GM18951 (cell line): ENCODE measurements at regions not wholly inside any gene's neighbourhood (a gene's known extent, or its start where the extent isn't known, plus 50 kb on each side); places are given as distances from the start of the nearest gene placed in this dataset.

Experiments used
- POLR2A ChIP-seq: IDR thresholded peaks from 4 replicates; pipeline ENCODE4 v1.6.1; 2011; ENCODE audit warnings: mild to moderate bottlenecking; ENCODE audit not compliant: insufficient read length, insufficient read depth; ENCODE audit errors: extremely low read depth
- in situ Hi-C: fragments of 300-500 bp; cut with MboI; formaldehyde crosslinking; loops from one replicate; pipeline ENCODE4 v1.12.0; 2022; ENCODE audit warnings: low sequenced_read_pairs, mixed read lengths, inconsistent platforms; ENCODE audit not compliant: unreplicated experiment

DNA sequence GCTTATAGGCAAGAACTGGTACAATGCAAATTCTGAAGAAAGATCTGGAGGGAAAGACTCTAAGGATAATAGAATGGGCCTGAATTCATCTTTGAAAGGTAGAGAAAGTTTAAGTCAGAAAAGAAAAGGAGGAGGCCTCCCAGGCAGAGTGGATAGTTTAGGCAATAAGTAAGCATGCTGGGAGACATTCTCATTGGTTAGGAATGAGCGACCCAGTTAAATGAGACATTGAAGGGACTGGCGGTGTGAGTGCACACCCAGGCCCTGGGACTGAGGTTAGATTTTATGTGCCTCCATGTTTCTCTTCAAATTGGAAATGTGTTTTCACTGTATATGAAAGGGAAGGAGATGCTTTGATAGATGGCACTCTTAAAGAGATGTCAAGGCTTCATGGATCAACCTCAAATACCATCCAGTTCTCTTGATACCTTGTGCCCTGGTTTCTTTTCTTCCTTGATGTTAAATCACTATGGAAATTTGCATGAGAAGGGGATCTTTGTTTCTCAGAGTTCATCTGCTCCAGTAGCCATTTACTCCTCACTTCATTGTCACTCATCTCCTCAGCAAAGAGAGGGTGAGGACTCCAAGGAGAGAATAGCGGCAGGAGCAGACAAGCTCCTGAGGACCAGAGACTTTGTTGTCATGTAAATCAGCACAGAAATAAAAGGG lies 584.2 kb upstream of the INTU start:
- no peak for TF ChIP-seq POLR2A
- in situ Hi-C loops, result no loop called here

DNA sequence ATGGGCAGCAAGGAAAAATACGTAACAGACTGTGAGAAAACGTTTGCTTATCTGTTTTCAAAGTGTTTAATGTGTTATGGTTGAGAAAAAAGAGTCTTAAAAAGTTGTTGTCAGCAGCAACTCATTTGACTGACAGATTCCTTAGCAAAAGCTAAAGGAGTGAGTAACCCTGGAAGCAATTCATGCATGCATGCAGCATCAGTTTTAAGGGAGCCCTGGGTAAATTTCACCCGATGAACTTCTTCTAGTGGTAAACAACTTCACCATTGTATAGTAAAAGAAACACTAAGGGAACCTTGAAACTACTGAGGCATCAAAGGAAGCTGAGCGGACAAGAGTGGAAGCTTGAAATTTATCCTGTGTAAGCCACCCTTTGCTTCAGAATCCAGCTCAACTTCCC lies 583.2 kb upstream of the INTU start:
- in situ Hi-C loops, result no loop called here
- no peak for TF ChIP-seq POLR2A

DNA sequence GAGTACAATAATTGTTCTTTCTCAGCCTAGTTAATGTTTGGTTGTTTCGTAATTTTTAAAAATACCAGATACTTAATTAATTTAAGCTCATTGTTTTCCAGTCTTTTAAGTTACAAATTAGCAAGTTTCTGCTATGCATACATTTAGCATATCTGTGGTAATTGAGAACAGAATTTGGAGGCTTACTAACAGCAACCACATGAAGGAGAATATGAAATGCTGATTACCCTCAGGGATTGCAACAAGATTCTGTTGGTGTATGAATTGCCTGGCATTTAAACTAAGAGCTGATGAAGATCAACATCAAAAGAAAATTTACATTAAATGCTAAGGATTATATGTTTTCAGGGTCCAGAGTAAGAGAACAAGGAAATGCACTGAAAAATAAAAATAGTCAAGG lies 580.0 kb upstream of the INTU start:
- no peak for TF ChIP-seq POLR2A
- in situ Hi-C loops, result no loop called here

DNA sequence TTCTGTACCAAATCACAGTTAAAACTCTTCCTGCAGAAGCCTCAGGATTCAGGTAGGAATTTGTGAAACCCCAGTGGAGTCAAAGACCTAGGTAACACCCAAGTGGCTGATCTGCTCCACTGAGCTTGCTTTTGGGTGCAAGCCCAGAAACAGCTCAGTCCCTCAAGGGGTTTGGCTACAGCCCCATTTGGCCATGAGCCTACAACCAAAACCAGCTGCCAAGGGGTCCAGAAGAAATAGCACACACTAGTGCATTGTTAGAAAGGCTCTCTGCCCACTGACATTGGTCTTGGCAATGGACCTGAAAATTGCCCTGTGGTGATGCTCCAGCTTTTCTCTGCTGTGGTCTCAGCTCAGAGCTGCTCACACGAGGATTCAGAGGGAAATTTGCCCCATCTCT lies 577.4 kb upstream of the INTU start:
- in situ Hi-C loops, result no loop called here
- TF ChIP-seq POLR2A, result no peak

DNA sequence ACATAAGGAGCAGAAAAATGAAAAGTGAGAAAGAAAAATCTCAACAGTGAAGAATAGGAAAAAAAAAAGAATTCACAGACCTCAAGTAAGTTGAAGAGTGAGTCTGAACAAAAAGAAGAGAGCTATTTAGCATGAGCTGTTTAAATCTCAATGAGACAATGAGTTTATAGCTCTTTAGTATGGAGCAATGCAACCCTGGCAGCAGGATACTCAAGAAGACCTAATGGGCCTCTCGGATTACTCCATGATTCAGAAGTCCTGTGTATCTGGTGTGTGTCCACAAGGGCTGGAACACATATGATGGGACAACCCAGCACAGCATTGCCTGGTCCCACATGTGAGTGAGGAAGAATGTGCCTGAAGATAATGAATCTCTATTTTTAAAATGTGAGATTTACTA lies 563.1 kb upstream of the INTU start:
- TF ChIP-seq POLR2A, result no peak
- in situ Hi-C loops, result no loop called here

DNA sequence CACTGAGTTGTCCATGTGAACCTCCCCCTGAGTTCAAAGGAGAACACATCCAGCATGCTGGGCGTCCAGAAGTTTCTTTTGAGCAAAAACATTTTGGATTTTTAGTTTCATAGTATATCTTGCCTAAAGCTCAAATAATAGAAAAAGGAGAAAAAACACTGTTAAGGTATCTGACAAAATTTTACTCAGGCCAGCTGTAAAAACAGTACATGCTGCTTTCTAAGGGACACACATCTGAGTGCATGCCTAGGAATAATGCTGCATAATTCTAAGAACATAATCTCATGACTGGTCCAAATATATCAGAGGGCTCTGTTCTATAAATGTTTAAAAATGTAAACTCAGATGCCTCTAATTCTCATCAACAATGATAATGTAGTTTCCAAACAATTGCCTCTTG lies 561.3 kb upstream of the INTU start:
- in situ Hi-C loops, result no loop called here
- no peak for TF ChIP-seq POLR2A

DNA sequence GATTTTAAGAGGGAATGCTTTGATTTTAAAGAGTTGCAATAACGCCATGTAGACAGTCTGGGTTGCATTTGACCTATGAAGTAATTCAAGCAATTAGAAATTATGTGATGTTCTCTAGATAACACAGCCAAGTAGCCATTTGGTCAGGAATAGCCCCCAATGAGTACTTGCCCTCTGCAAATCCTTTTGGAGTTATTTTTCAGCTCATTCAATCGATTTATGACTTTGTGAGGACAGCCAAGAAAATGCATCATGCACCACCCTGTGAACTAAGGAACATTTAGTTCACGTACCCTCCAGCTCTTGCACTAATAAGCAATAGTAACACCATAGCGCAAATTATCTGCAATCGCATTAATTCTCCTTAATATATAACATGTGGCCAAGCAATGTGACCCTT lies 552.6 kb upstream of the INTU start:
- in situ Hi-C loops, result no loop called here
- TF ChIP-seq POLR2A, result no peak

DNA sequence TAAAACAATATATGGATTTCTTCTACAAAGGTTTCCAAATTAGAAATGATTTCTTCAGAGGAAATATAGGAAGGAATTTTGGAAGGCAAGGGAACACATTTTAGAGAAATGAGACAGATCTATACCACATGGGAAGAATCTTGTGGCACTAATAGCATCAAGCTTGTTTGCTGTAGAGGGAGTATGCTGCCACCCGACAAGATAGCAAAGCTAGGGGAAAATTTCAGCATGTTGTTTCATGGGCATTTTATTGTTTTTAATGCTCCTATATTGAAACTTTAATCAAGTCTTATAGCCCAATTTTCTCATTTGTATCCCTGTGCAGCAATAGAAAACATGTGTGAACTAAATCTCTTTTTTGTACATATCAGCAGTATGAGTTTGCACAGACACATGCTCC lies 551.7 kb upstream of the INTU start:
- TF ChIP-seq POLR2A, result no peak
- in situ Hi-C loops, result no loop called here

DNA sequence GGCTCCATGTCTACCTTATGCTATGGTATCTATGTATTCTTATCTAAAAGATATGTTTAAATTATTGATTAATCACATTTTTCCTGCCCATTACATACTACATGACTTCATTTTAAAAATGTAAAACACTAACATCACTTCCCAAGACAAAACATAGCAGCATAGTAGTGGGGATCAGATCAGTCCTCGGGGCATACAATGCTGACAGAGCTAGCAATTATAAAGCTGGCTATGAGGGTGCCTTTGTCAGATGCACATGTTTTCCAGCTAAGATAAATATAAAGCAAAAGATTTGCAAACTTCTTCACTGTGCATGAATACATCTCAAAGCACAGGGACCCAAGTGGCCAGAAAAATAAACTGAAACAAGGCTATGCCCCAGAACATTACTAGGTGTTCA lies 549.8 kb upstream of the INTU start:
- in situ Hi-C loops, result no loop called here
- no peak for TF ChIP-seq POLR2A

DNA sequence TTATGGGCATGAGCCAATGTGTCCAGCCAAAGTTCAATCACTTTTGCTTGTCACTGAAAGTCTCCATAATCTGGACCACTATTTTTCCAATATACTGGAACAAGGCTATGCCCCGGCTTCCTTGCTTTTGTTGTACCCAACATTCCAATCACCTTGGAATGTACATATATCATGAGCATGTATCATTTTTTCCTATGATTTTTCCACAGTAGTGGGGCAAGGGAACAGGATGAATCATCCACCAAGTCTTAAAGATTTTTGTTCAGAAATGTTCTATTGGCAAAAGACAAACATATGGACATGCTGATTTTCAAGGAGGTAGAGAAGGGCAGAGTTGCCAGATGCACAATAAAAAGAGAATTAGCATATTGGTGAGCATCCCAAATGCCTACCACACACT lies 548.1 kb upstream of the INTU start:
- in situ Hi-C loops, result no loop called here
- TF ChIP-seq POLR2A, result no peak

DNA sequence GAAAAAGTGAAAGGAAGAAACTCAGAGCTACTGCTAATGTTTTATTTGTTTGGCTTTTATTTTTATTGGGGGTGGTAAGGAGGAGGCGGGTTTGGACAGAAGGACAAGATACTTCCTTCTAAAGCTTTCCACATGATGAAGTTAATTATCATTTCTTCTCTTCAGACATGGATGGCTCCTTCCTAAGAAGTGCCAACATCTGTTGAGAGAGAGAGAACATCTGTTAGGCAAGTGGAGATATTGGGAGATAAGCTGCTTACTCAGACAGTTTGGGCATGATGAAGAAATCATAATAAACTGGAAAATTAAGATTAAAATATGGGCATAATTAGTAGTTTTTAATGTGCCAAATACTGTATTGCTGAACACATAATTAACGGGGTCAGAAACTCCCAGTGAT lies 535.7 kb upstream of the INTU start:
- TF ChIP-seq POLR2A, result no peak
- in situ Hi-C loops, result no loop called here

DNA sequence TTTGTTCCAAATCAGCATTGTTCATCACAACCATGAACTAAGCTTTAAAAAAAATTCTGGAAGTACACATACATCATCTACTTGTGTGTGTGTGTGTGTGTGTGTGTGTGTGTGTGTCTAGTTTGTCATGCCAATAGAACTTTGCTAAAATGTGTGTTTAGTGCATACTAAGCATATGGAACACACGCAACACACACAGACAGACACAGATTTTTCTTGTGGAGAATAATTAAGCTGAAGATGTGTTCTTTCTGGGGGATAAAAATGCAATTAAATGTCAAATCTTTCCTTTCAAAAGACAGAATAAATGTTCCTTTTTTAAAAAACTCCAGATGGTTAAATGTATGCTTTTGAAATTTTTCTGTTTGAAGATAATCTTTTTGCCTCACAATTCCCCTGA lies 530.4 kb upstream of the INTU start:
- in situ Hi-C loops, result no loop called here

DNA sequence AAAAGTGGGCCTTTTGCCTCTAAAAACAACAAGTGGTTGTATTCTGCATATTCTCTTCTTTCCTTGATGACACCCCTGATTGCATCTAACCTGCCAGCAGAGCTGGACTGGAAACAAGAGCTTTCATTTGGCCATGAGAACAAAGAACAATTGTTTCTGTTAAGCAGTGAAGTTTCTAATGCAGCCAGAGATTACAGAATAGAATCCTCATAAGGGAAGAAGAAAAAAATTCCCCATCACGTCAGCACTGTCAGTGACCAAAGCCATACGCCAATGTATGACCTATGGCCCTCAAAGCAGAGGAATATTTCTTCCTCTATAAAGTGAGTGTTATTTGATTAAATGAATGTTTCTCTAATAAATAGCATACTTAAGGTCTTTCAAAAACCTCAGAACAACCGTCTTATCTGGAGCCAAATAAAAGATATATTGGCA lies 529.1 kb upstream of the INTU start:
- in situ Hi-C loops, result no loop called here
- TF ChIP-seq POLR2A, result no peak

More for the DNA sequence above, 530.4 kb upstream of the INTU start:
- no peak for TF ChIP-seq POLR2A

DNA sequence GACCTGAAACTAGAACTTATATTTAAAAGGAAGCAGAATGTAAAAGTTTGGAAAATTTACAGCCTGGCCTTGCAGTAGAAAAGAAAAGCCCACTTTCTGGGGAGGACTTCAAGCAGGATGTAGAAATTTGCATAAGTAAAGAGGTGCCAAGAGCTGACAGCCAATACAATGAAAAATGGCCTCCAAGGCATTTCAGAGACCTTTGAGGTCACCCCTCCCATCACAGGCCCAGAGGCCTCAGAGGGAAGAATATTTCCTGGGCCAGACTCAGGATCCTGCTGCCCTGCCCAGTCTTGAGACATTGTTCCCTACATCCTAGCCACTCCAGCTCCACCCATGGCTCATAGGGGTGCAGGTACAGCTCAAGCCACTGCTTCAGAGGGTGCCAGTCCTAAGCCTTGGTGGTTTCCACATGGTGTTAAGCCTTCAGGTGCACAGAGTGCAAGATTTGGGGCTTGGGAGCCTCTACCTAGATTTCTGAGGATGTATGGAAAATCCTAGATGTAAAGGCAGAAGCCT lies 518.9 kb upstream of the INTU start:
- in situ Hi-C loops, result no loop called here
- TF ChIP-seq POLR2A, result no peak

DNA sequence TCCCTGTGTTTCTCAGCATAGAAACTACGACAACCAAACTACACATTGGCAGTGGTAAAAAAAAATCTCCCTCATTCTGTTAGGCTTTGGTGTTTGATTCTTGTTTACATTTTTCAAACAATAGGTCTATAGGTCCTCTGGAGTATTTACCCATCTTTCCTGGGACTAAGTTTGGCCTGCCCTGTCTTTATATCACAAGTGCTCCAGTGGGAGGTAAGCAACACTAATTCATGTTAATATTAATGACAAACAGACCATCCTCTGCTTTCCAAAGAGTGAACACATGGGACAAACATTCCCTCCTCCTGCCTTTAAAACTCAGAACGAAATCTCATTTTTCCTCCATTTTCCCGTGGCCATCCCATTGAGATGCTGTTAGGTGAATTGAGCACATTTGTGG lies 514.1 kb upstream of the INTU start:
- in situ Hi-C loops, result no loop called here

More for the DNA sequence above, 514.1 kb upstream of the INTU start:
- TF ChIP-seq POLR2A, result no peak
